GM19438 (cell line): ENCODE measurements at regions not wholly inside any gene's neighbourhood (a gene's known extent, or its start where the extent isn't known, plus 50 kb on each side); places are given as distances from the start of the nearest gene placed in this dataset.

Experiments
- ATAC-seq: cut with Tn5 transposase; IDR thresholded peaks from one replicate; pipeline ENCODE4 v1.9.1; 2021; ENCODE audit warnings: low read depth; ENCODE audit not compliant: unreplicated experiment

DNA sequence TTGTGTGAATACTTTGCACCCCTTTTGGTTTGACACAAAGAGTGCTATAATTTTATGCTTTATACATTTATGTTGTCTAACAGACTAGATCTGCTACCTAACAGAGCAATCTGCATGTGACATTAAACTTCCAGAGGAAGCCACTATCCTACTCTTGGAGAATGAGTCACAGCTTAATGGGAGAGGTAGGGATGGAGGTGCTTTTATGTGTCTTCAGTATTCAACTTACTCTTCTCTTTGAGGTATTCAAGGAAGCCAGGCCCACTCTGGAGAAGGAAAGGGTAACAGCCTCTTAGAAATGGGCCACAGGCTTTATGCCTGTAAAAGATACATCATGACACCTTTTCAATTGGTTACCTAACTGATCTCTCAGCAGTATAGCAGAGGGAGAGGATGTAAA lies 85.8 kb upstream of the NEUROD1 start:
- ATAC-seq = no peak

DNA sequence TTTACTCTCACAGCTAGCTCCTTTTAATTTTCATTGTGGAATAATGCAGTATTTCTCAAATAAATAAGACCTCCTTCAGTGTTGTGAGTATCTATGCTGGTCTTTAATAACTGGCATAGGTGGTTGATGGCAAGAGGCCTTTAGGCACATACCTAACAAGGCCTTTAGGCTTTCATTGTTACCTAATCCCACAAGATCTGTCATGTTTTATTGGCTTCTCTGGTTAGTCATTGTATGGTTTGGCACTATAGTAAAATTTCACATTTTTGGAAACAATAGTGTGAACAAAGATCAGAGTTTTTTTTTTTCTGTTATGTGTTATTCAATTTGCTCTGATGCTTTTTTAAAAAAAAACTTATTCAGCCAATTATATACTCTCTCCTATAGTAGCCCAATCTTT lies 89.8 kb upstream of the NEUROD1 start:
- ATAC-seq = no peak

DNA sequence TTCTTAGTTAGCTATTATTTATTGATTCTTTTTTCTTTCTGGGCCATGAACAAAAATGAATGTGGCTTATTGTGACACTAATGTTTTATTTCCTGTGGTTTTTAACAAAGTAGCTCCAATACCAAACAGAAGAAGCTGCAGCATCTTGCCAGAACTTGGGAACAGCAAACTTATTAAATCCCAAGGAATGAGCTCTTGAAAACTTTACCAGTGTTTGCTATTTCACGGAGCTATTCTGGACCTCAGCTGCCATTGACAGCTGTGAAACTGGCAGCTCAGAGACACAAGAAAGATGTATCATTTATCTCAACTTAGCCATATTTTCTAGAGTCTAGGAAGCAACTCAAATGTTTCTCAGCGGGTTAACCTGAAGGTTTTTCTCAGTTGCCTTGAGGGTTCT lies 91.0 kb upstream of the NEUROD1 start:
- no peak for ATAC-seq

DNA sequence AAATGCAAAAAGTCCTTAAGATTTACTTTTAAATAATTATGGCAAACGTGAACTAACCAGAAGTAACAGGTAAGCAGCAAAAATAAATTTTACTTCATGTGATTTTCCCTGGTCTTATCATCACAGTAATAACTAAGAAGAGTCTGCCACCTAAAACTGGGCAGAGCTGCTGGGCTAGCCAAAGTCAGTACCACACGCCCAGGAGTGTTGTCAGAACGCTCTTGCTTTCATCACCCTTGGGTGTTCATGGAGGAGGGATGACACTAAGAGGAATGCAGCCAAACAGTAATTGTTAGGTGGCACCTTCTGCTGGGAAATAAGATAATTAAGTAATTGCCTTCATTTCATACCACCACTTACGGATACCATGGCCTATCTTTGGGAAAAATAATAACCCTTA lies 92.0 kb upstream of the NEUROD1 start:
- no peak for ATAC-seq

DNA sequence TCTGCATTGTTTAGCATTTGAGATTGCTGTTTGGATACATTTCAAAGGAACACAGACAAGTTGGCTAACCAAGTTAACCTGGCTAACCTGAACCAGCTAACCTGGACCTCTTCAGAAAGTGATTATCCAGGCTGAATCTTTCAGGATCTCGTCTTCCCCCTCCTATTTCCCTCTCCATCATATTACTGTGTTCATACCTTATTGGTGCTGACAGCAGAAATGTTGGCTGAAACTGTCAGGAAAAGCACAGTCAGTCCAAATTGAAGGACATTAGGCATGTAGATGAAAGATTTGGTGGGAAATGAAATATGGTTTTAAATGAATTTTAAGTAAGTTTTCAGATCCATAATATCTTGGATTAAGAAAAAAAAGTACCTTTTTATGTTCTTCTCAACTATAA lies 92.5 kb upstream of the NEUROD1 start:
- ATAC-seq = no peak

DNA sequence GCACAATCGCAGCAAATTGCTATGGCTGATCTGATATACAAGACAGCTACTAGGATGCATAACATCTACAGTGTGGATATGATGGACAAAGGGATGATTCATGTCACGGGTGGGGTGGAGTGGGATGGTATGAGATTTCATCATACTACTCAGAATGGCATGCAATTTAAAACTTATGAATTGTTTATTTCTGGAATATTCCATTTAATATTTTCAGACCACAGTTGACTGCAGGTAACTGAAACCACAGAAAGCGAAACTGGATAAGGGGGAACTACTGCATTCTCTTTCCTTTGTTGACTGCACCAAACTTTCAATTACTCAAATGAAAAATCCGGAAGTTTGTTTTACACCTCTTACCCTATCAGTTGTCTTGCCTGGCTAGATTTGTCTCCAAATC lies 94.4 kb upstream of the NEUROD1 start:
- peak; percentile 52 for ATAC-seq

DNA sequence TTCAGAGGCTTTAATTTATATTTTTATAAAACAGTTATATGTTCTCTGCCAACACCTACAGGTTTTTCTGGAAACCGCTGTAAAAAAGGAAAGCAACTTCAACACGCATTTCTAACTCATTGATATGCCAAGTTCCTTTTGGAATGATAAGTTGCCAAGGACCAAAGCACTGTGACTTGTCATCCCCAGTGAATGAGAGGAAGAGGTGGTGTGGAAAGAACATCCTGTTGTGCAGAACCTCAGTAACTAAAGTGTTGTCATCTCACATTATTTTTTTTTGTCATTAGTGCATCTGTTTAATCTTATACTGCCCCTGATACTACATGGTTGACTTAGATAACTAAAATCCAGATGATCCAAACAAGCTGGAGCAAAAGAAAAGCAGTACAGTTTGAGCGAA lies 96.0 kb upstream of the NEUROD1 start:
- ATAC-seq = no peak

DNA sequence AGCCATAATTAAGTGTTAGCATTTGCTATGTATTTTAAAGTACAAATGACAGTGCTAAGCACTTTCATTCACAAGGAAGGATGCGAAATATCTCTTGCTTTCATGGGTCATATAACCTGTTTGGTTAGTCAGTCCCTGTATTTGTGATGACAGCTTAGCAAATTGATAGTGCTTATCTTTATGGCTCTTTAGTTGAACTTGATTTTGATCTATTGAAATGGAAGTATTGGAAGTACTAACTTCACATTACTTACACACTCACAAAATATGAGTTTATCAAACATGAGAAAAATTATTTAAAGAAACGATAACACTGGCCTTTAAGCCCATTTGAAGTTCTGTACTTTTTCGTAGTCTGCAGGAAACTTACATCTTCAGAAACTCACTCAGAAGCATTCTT lies 97.4 kb upstream of the NEUROD1 start:
- no peak for ATAC-seq

DNA sequence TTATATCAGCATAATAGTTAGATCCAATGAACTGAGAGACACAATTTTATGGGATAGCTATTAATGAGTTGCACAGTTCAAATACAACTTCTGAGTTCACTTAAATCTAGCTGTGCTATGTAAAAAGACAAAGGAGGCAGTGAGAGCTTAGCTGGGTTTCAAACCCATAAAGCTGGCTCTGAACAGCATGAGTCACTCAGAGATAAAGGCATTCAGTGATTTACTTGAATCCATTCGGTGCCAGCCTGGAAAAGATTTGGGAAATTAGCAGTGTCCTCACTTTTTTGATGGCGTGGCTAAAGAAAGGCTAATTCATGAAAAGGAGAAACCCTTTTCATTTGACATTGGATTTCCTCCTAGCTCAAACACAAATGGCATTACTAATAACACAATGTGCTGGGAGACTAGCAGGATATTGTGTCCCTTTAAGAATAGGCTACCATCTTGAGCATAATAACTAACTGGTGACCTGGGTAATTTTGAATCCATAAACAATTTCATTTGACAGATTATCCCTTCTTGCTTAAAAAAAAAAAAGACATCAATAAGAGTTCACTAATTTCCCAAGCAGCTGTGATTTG lies 98.4 kb upstream of the NEUROD1 start:
- no peak for ATAC-seq

DNA sequence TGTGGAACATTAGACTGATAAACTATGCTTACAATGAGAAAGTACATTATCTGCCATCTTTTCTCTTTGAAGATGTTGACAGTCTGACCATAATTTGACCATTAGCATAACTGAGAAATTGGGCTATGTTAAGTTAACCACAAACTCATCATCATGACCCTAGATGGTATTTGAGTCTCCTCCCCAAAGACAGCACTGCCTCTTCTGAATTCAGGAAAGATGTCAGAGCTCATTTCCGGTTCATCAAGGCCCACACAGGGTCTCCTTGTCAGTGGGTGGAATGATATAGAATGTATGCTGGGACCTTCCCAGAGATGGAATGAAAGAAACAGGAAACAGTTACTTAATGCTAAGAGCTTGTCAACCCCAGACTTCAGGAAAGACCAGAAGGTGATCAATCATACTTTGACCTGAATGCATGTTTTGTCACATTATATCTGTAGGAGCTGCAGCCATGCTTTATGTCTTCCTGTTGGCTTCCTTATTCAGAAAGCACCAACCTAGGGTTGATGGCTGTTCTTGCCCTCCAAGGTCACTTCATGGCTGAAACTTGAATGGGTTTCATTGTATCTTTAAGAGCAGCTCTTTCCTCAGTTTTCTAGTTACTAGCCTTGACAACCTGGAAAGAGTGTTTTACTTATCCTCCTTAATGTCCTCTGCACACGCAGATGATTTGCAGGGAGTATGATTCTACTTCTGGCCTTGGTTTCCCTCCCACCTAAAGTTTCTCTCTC lies 99.1 kb upstream of the NEUROD1 start:
- ATAC-seq = peak; percentile 42

DNA sequence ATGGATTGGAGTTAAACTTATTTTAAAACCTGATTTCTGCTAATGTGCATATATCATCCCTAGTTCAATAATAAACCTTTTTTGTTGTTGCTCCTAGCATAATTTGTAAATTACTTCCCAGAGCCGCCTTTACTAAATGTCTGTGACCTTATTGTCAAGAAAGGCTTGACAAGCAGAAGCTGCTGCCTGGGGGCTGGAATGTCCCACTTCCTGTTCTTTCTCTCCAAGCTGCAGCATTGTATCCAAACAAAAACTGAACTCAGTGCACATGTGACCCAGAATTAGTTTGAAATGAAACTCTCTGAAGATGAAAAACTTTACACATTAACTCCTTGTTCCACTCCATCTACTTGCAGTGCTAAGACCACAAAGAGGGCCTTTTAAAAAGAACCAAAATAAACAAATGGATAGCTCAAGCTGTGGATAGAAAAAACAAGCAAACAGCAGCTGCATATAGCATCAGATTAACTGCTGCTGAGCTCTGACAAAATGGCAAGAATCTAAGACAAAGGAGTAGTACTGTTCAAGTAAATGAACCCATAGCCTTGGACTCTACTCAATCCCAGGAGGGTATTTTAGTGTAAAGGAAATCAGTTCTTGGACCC lies 99.8 kb upstream of the NEUROD1 start:
- peak; percentile 73 for ATAC-seq

DNA sequence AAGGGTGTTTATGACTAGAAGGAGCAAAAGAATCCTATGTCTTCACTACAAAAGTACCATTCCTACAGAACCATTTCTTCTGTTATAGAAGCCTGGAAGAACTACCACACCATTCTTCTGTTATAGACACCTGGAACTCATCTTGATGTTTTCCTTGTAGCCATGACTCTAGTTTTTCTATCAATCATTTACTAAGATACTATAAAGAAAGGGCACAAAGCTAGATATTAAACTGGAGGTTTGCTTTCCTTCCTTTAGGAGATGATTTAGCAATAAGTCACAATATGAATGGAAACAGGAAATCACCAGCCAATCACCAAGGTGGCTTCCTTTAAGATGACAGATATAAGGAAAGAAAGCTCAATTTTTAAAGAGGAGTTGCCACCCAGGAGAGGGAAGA lies 100.3 kb upstream of the NEUROD1 start:
- ATAC-seq = peak; percentile 18

DNA sequence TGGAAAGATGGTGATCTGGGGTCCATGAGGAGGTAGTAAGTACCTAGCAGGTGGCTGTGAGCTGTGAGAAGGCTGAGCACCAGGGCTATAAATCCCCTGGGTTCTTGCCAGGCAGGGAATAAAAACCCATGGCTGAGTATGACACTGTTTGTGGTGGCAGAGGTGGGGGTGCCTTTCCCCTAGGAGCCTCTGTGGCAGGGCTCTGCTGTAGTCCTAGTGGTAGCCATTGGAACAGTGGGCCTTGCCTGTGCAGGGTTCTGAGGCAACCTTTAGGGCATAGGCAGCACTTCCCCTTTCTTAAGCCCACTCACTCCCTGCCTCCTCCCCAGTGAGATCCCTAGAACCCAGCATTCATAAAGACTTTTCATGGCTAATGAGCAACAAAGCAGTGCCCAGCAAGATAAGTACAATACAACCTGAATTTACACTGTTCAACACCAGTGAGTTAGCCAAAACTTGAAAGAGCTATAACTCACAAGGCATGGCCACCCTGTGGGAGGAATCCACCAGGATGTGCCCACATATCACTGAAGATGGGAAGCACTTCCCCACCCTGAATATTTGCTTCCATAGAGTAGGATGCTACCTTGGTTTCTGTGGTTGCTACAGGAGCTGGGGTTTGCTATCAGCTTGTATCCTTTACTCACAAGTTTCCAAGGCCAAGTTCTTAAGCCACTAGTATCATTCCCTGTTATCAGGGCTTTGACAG lies 100.9 kb upstream of the NEUROD1 start:
- peak; percentile 35 for ATAC-seq

DNA sequence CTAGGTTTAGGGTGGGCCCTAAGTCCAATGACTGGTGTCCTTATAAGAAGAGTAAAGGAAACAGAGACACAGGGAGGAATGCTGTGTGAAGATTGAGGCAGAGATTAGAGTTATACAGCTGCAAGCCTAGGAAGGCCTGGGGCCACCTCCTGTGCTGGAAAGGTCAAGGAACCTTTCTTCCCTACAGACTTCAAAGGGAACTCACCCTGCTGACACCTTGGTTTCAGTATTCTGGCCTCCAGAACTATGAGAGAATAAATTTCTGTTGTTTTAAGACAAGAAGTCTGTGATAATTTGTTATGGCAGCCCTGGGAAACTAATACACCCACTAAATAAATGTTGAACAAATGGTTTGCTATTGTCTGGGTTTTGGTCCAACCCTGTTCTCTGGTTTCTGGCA lies 102.3 kb upstream of the NEUROD1 start:
- no peak for ATAC-seq

DNA sequence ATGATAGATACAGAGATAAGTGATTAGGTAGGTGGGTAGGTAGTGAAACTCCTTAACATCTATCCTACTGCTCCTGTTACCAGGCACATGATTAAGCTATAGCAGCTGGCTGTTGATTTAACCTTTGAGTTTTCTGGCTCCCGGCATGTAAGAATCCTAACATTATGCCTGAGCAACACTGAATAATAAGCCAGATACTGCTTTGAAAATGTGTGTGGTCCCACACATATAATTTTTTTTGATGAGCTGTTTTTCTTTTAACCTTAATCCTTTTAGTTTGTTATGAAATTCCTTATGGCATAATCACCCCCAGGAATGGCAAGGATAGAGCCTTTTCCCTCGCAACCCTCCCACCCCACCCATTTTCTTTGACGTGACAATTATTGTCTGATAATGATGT lies 104.2 kb upstream of the NEUROD1 start:
- ATAC-seq = no peak

DNA sequence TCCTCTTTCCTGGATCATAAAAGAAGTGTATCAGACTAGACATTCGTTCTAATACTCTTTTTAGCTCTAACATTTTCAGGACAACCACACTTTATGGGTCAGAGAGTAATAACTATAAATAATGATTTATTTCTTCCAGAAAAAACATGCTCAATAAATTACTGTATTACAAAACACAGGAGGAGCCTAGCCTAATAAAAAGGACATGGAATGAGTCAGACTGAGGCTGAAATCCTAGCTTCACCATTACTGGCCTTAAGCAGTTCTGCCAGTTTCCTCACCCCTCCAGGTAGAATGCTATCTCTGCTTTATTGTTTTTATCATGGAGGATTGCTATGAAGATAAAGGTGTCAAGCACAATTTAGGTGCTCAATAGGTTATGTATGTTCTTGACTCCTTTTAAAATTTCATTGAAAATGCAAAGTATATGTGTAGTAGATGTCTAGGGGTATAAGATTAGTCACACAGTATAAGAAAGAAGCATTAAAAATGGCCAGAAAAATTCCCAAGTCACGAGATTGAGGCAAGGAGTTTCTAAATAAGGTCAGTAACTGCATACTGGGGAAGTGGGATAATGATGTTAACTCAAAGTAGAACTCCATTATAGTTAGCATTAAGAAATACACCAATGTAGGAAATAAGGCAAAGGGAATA lies 105.5 kb upstream of the NEUROD1 start:
- no peak for ATAC-seq

DNA sequence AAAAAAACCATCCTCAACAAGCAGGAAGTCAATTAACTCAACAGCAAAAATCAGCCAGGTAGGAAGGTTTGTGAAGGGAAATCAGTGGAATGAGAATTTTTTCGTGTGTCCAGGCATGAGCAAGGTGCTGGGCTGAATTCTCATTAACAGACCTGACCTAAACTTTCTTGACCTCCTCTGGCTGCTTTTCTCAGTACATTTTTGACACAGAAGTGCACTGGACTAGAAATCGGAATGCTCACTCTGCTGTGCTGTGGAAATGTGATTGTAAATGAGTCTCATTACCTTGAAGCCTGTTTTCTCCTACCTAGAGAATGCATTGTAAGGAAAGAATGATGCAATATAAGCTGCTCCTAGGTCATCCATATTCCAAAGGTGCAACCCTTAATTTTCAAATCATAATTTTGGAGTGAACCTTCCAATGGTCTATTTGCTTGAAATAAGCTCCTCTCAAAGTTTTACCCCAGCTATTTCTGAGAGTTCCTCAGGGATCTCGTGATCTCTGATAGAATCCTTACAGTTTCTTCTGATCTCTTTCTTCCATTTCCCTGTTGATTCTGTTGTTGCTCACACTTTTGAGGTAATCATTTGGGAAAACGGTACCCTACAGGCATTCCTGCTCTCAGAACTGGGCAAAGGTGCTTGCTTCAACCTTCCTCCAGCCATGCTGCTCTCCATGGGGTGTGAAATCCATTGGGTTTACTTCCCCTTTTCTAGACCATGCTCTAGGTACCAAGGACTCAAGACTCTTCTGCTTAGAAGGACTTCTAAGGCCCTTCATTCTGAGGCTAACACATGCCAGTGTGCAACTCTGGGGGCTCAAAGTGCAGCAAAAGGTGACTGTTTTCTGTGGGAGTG lies 104.9 kb upstream of the ITPRID2 start:
- ATAC-seq = no peak

DNA sequence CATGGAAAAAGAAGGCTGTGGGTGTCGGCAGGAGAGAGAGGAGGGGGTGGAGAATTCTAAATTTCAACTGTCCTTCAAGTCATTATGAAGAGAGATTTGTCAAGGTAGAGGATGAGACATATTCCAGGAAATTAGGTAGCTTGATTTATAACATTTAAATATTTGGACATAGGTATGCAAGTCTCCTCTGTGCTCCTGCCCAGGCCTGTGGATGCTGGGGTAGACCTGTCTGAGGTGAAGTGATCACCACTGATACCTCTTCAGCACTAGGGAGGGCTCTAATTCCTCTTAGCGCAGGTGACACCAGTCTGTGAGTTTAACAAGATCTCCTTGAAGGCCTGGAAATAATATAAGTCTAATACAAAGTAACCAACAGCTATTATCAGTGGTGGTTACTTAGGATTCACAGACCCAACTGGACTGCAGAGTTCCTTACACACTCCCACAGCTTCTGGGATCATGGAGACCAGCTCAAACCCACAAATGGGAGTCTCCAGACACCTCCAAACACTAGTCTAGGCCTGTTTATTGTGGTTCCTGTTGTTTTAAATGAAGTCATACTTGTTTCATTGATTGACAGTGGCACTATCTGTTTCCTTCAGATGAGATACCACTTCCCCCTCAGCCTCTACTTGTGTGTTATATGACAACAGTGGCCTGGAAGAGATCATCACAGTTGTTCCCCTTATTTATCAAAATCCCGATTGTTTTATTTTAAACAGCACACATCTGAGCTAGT lies 104.1 kb upstream of the ITPRID2 start:
- ATAC-seq = no peak

DNA sequence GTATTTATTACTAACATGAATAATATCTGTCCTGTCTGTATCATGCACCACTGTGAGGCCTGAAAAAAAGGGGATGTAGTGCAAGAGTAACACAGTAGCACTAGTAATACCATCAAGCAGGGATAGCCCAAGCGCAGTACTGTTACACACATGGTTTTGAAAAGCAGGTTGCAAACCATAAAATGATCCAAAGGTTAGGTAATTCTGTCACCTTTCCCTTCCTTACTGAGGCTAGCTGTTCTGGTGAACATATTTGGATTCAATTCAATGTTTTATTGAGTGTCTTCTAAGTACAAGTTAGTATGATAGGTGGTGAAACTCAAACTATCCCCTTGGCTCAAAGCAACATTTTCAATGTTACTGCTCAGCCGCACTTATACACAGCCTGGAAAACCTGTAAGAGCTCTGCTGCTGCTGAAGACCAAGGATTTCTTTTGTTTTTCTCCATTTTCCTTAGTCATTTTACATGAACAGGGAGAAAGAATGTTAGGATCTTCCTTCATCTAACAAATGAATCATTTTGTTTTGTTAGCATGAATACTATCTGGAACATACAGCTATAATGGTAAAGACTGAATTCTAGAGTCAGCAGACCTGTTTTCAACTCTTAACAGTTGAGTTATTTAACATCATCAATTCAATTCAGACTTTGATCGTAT lies 102.5 kb upstream of the ITPRID2 start:
- ATAC-seq = no peak
